ENCODE measurements at regions not wholly inside any gene's neighbourhood (a gene's known extent, or its start where the extent isn't known, plus 50 kb on each side); places are given as distances from the start of the nearest gene placed in this dataset.

GRCh38 chr5:23655674-23656073 lies 148.3 kb downstream of the PRDM9 start:
- TF ChIP-seq JUND (IDR thresholded peaks at IDR 0.05; ENCODE audit: borderline replicate concordance, low read depth, low read length) (no peak), JUND (tag; IDR thresholded peaks at IDR 0.05; ENCODE audit: borderline replicate concordance, low read depth, low read length) (no peak), HCFC1 (IDR thresholded peaks at IDR 0.05; ENCODE audit: low read depth, low read length) (no peak), EGR1 (conservative IDR thresholded peaks at IDR 0.05) (no peak), FOXJ2 (tag; IDR thresholded peaks at IDR 0.05) (no peak), POLR2AphosphoS5 (IDR thresholded peaks at IDR 0.05; ENCODE audit: control insufficient read depth, insufficient read depth, low read depth, low read length) (no peak), KDM1A (IDR thresholded peaks at IDR 0.05) (no peak), EP300 (IDR thresholded peaks at IDR 0.05; ENCODE audit: low read length) (no peak), FOXA3 (CRISPR knock-in tag; conservative IDR thresholded peaks at IDR 0.05 in 1 of 2, IDR thresholded peaks at IDR 0.05 in 1 of 2) (no peak)
- TF ChIP-seq, protein P1, sequence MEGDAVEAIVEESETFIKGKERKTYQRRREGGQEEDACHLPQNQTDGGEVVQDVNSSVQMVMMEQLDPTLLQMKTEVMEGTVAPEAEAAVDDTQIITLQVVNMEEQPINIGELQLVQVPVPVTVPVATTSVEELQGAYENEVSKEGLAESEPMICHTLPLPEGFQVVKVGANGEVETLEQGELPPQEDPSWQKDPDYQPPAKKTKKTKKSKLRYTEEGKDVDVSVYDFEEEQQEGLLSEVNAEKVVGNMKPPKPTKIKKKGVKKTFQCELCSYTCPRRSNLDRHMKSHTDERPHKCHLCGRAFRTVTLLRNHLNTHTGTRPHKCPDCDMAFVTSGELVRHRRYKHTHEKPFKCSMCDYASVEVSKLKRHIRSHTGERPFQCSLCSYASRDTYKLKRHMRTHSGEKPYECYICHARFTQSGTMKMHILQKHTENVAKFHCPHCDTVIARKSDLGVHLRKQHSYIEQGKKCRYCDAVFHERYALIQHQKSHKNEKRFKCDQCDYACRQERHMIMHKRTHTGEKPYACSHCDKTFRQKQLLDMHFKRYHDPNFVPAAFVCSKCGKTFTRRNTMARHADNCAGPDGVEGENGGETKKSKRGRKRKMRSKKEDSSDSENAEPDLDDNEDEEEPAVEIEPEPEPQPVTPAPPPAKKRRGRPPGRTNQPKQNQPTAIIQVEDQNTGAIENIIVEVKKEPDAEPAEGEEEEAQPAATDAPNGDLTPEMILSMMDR (IDR thresholded peaks at IDR 0.05 in 2 of 3, conservative IDR thresholded peaks at IDR 0.05 in 1 of 3; ENCODE audit: insufficient read depth in 2 of 3, low read depth in 1 of 3, low read length in 3 of 3), result no peak
- TF ChIP-seq, protein P2, sequence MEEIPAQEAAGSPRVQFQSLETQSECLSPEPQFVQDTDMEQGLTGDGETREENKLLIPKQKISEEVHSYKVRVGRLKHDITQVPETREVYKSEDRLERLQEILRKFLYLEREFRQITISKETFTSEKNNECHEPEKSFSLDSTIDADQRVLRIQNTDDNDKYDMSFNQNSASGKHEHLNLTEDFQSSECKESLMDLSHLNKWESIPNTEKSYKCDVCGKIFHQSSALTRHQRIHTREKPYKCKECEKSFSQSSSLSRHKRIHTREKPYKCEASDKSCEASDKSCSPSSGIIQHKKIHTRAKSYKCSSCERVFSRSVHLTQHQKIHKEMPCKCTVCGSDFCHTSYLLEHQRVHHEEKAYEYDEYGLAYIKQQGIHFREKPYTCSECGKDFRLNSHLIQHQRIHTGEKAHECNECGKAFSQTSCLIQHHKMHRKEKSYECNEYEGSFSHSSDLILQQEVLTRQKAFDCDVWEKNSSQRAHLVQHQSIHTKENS (CRISPR knock-in tag; IDR thresholded peaks at IDR 0.05), result no peak
- TF ChIP-seq, protein P3, sequence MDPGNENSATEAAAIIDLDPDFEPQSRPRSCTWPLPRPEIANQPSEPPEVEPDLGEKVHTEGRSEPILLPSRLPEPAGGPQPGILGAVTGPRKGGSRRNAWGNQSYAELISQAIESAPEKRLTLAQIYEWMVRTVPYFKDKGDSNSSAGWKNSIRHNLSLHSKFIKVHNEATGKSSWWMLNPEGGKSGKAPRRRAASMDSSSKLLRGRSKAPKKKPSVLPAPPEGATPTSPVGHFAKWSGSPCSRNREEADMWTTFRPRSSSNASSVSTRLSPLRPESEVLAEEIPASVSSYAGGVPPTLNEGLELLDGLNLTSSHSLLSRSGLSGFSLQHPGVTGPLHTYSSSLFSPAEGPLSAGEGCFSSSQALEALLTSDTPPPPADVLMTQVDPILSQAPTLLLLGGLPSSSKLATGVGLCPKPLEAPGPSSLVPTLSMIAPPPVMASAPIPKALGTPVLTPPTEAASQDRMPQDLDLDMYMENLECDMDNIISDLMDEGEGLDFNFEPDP (CRISPR knock-in tag; IDR thresholded peaks at IDR 0.05), result no peak
- TF ChIP-seq, protein P4, sequence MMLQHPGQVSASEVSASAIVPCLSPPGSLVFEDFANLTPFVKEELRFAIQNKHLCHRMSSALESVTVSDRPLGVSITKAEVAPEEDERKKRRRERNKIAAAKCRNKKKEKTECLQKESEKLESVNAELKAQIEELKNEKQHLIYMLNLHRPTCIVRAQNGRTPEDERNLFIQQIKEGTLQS (IDR thresholded peaks at IDR 0.05), result no peak
- TF ChIP-seq, protein P4 (CRISPR knock-in tag; conservative IDR thresholded peaks at IDR 0.05), result no peak
- TF ChIP-seq, protein P5, sequence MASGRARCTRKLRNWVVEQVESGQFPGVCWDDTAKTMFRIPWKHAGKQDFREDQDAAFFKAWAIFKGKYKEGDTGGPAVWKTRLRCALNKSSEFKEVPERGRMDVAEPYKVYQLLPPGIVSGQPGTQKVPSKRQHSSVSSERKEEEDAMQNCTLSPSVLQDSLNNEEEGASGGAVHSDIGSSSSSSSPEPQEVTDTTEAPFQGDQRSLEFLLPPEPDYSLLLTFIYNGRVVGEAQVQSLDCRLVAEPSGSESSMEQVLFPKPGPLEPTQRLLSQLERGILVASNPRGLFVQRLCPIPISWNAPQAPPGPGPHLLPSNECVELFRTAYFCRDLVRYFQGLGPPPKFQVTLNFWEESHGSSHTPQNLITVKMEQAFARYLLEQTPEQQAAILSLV (tag; IDR thresholded peaks at IDR 0.05), result no peak
